ENCODE measurements at regions not wholly inside any gene's neighbourhood (a gene's known extent, or its start where the extent isn't known, plus 50 kb on each side); places are given as distances from the start of the nearest gene placed in this dataset.

GRCh38 chr15:81843757-81844407 is 201.9 kb downstream of the MEX3B start:
- no peaks in the 10 kb centered on the region for H3K27me3 ChIP-seq
- no peak for DNase-seq
- intact Hi-C loops (cut with DNase I; ENCODE audit: low total_unique reads), result no loop called here

GRCh38 chr15:81843226-81843625 is 202.6 kb downstream of the MEX3B start:
- no peak overlapping the region for H3K27ac ChIP-seq
- H3K36me3 ChIP-seq, result no peaks in the 10 kb centered on the region
- no peak overlapping the region for H3K4me3 ChIP-seq
- intact Hi-C loops (cut with DNase I; ENCODE audit: low total_unique reads), result no loop called here
- no peak for TF ChIP-seq CTCF (IDR thresholded peaks at IDR 0.05)
- TF ChIP-seq POLR2A (IDR thresholded peaks at IDR 0.05), result no peak
- no peaks in the 10 kb centered on the region for H3K27me3 ChIP-seq
- H3K9me3 ChIP-seq, result no peaks in the 10 kb centered on the region
- DNase-seq, result no peak
- no peaks in the 10 kb centered on the region for H3K4me1 ChIP-seq

More at GRCh38 chr15:81843757-81844407, 201.9 kb downstream of the MEX3B start:
- H3K36me3 ChIP-seq, result no peaks in the 10 kb centered on the region
- H3K9me3 ChIP-seq, result no peaks in the 10 kb centered on the region
- H3K4me3 ChIP-seq, result no peak overlapping the region
- no peak overlapping the region for H3K27ac ChIP-seq
- H3K4me1 ChIP-seq, result no peaks in the 10 kb centered on the region
- TF ChIP-seq CTCF (IDR thresholded peaks at IDR 0.05) (no peak), POLR2A (IDR thresholded peaks at IDR 0.05) (no peak)

GRCh38 chr15:81839387-81839786 is 206.4 kb downstream of the MEX3B start:
- Histone ChIP-seq H3K36me3 (no peaks in the 10 kb centered on the region), H3K4me3 (no peak overlapping the region), H3K4me1 (no peaks in the 10 kb centered on the region), H3K9me3 (no peaks in the 10 kb centered on the region), H3K27ac (no peak overlapping the region), H3K27me3 (no peaks in the 10 kb centered on the region)
- DNase-seq, result no peak
- no peak for TF ChIP-seq CTCF (IDR thresholded peaks at IDR 0.05)
- no peak for TF ChIP-seq POLR2A (IDR thresholded peaks at IDR 0.05)
- intact Hi-C loops (cut with DNase I; ENCODE audit: low total_unique reads), result no loop called here

GRCh38 chr15:81835731-81836130 is 210.1 kb downstream of the MEX3B start:
- intact Hi-C loops (cut with DNase I; ENCODE audit: low total_unique reads), result no loop called here
- Histone ChIP-seq H3K27me3 (no peaks in the 10 kb centered on the region), H3K9me3 (no peaks in the 10 kb centered on the region), H3K4me3 (no peak overlapping the region), H3K4me1 (no peaks in the 10 kb centered on the region), H3K27ac (no peak overlapping the region), H3K36me3 (no peaks in the 10 kb centered on the region)
- TF ChIP-seq POLR2A (IDR thresholded peaks at IDR 0.05) (no peak), CTCF (IDR thresholded peaks at IDR 0.05) (no peak)
- no peak for DNase-seq

- DNase-seq, result no peak
- Histone ChIP-seq H3K4me3 (no peak overlapping the region), H3K9me3 (no peaks in the 10 kb centered on the region), H3K4me1 (no peaks in the 10 kb centered on the region), H3K27me3 (no peaks in the 10 kb centered on the region), H3K27ac (no peak overlapping the region), H3K36me3 (no peaks in the 10 kb centered on the region)
- no peak for TF ChIP-seq POLR2A (IDR thresholded peaks at IDR 0.05)
- intact Hi-C loops (cut with DNase I; ENCODE audit: low total_unique reads), result no loop called here
Measured at GRCh38 chr15:81830520-81830919, 215.3 kb downstream of the MEX3B start.

- H3K27ac ChIP-seq, result no peak overlapping the region
- H3K4me1 ChIP-seq, result no peaks in the 10 kb centered on the region
- no peak for DNase-seq
- no peaks in the 10 kb centered on the region for H3K9me3 ChIP-seq
- intact Hi-C loops (cut with DNase I; ENCODE audit: low total_unique reads), result no loop called here
- H3K27me3 ChIP-seq, result no peaks in the 10 kb centered on the region
- no peak overlapping the region for H3K4me3 ChIP-seq
- H3K36me3 ChIP-seq, result no peaks in the 10 kb centered on the region
- no peak for TF ChIP-seq POLR2A (IDR thresholded peaks at IDR 0.05)
- TF ChIP-seq CTCF (IDR thresholded peaks at IDR 0.05), result no peak
Measured at GRCh38 chr15:81829918-81830317, 215.9 kb downstream of the MEX3B start.
